C4-2B (cell line): ENCODE measurements at regions not wholly inside any gene's neighbourhood (a gene's known extent, or its start where the extent isn't known, plus 50 kb on each side); places are given as distances from the start of the nearest gene placed in this dataset.

Experiments used
- ZFX ChIP-seq: fragments of 450-650 bp; IDR thresholded peaks from 2 replicates; pipeline ENCODE4 v1.6.1; 2017
- TF ChIP-seq, protein P1 (sequence below): fragments of 450-650 bp; conservative IDR thresholded peaks from 2 replicates; pipeline ENCODE4 v1.5.1; 2017; ENCODE audit warnings: mild to moderate bottlenecking

DNA sequence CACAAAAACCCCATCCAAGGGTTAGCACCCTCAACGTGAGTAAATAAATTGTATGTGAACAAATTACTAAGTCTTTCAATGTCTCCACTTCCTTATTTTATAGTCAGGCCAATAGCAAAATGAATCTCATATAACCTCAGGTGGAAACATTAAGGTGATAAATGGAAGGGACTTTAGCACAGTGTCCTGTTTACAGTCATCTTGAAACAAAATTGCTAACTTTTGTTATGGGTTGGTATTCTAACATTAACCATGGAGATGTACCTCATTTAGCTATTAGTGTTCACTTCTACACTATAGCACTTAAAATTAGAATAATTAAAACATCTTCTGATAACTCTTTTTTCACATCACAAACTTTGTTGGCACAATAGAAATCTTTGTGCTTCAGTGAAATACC is 255.8 kb upstream of the CNTNAP2 start:
- TF ChIP-seq, protein P1, sequence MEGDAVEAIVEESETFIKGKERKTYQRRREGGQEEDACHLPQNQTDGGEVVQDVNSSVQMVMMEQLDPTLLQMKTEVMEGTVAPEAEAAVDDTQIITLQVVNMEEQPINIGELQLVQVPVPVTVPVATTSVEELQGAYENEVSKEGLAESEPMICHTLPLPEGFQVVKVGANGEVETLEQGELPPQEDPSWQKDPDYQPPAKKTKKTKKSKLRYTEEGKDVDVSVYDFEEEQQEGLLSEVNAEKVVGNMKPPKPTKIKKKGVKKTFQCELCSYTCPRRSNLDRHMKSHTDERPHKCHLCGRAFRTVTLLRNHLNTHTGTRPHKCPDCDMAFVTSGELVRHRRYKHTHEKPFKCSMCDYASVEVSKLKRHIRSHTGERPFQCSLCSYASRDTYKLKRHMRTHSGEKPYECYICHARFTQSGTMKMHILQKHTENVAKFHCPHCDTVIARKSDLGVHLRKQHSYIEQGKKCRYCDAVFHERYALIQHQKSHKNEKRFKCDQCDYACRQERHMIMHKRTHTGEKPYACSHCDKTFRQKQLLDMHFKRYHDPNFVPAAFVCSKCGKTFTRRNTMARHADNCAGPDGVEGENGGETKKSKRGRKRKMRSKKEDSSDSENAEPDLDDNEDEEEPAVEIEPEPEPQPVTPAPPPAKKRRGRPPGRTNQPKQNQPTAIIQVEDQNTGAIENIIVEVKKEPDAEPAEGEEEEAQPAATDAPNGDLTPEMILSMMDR, result no peak
- TF ChIP-seq ZFX, result no peak
